ENCODE measurements at regions not wholly inside any gene's neighbourhood (a gene's known extent, or its start where the extent isn't known, plus 50 kb on each side); places are given as distances from the start of the nearest gene placed in this dataset.

DNA sequence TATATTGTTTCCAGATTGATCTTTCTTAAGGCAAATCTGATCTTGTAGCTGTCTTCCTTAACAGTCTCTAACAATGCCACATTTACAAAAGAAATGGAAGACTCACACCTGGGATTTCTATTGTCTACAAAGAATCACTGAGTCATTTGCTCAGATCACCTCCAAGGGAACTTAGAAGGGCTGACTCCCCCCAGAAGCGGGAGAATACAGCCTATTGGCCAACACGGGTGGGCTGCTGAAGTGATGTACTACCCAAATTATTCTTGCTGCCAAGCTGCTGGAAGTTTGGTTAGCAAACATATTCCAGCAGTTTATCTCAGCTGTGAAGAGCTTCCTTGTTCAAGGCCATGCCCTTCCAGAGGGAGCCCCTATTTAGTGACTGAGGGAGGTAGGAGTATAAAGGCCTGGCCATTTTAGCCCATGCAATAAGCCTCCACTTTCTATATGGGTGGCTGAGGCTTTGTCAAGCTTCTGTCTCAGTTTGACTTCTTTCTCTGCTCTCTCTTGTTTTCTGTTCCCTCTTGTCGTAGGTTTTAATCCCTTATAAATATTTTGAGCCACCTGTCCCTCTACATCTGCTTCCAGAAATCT is 379.4 kb downstream of the PRR16 start:
- TF ChIP-seq GABPA (tag; conservative IDR thresholded peaks at IDR 0.05; ENCODE audit: low read depth) (no peak), TEAD4 (IDR thresholded peaks at IDR 0.05; ENCODE audit: low read length) (no peak), TEAD4 (CRISPR knock-in tag; IDR thresholded peaks at IDR 0.05; ENCODE audit: borderline replicate concordance) (no peak), MCM2 (IDR thresholded peaks at IDR 0.05; ENCODE audit: low read depth) (no peak), JUN (IDR thresholded peaks at IDR 0.05; ENCODE audit: borderline replicate concordance, low read depth, low read length) (no peak), JUN (CRISPR knock-in tag; IDR thresholded peaks at IDR 0.05; ENCODE audit: borderline replicate concordance) (no peak), RBM15 (IDR thresholded peaks at IDR 0.05; ENCODE audit: insufficient read depth, low read length) (no peak), MTA3 (IDR thresholded peaks at IDR 0.05; ENCODE audit: borderline replicate concordance) (no peak), FOXK1 (CRISPR knock-in tag; IDR thresholded peaks at IDR 0.05; ENCODE audit: borderline replicate concordance) (no peak), POLR2A (conservative IDR thresholded peaks at IDR 0.05) (no peak), POLR2AphosphoS5 (IDR thresholded peaks at IDR 0.05; ENCODE audit: control insufficient read depth, insufficient read depth, low read depth, low read length) (no peak)
- TF ChIP-seq, protein P1, sequence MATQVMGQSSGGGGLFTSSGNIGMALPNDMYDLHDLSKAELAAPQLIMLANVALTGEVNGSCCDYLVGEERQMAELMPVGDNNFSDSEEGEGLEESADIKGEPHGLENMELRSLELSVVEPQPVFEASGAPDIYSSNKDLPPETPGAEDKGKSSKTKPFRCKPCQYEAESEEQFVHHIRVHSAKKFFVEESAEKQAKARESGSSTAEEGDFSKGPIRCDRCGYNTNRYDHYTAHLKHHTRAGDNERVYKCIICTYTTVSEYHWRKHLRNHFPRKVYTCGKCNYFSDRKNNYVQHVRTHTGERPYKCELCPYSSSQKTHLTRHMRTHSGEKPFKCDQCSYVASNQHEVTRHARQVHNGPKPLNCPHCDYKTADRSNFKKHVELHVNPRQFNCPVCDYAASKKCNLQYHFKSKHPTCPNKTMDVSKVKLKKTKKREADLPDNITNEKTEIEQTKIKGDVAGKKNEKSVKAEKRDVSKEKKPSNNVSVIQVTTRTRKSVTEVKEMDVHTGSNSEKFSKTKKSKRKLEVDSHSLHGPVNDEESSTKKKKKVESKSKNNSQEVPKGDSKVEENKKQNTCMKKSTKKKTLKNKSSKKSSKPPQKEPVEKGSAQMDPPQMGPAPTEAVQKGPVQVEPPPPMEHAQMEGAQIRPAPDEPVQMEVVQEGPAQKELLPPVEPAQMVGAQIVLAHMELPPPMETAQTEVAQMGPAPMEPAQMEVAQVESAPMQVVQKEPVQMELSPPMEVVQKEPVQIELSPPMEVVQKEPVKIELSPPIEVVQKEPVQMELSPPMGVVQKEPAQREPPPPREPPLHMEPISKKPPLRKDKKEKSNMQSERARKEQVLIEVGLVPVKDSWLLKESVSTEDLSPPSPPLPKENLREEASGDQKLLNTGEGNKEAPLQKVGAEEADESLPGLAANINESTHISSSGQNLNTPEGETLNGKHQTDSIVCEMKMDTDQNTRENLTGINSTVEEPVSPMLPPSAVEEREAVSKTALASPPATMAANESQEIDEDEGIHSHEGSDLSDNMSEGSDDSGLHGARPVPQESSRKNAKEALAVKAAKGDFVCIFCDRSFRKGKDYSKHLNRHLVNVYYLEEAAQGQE (IDR thresholded peaks at IDR 0.05; ENCODE audit: borderline replicate concordance): no peak
- TF ChIP-seq, protein P1 (CRISPR knock-in tag; IDR thresholded peaks at IDR 0.05; ENCODE audit: low read depth): no peak

Measured in K562 (cell line).